ENCODE measurements at regions not wholly inside any gene's neighbourhood (a gene's known extent, or its start where the extent isn't known, plus 50 kb on each side); places are given as distances from the start of the nearest gene placed in this dataset.

DNA sequence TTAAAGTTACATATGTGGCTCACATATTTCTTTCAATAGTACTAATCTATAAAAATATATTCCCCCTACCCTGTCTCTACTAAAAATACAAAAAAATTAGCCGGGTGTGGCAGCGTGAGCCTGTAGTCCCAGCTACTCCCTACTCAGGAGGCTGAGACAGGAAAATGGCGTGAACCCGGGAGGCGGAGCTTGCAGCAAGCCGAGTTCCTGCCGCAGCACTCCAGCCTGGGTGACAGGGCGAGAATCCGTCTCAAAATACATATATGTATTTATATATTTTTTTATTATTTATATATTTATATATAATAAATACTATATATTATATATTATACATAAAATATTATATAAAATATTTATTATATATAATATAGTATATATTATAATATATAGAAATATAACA, 69.7 kb upstream of the GRM3 start:
- Histone ChIP-seq H3K9me1 (ENCODE audit: control insufficient read depth, insufficient read depth, low read length) (no peaks in the 10 kb centered on the region), H3K9me3 (replicated peaks; ENCODE audit: control insufficient read depth, insufficient read depth, low read depth, low read length) (no peaks in the 10 kb centered on the region; the same call in 1 of the 2 replicates), H3K27me3 (ENCODE audit: control insufficient read depth in 2 of 2, insufficient read depth in 2 of 2, low read length in 2 of 2) (no peaks in the 10 kb centered on the region), H3K4me1 (replicated peaks in 1 of 2; ENCODE audit: control insufficient read depth in 2 of 2, insufficient read depth in 2 of 2, low read length in 2 of 2) (no peaks in the 10 kb centered on the region), H3K79me2 (ENCODE audit: control insufficient read depth, insufficient read depth, low read length) (no peaks in the 10 kb centered on the region), H3K4me2 (ENCODE audit: insufficient read depth, low read length) (no peak overlapping the region), H3K4me3 (no peak overlapping the region), H3K9ac (ENCODE audit: insufficient read depth in 1 of 2, low read depth in 2 of 2, low read length in 2 of 2) (no peak overlapping the region), H3K36me3 (ENCODE audit: control insufficient read depth, insufficient read depth, low read length) (no peaks in the 10 kb centered on the region), H3K27ac (ENCODE audit: extremely low read depth, low read depth, low read length) (no peak overlapping the region), H2AFZ (ENCODE audit: low read depth, low read length) (no peak overlapping the region), H4K20me1 (replicated peaks; ENCODE audit: control insufficient read depth, insufficient read depth, low read length) (no peaks in the 10 kb centered on the region)
- in situ Hi-C loops (cut with MboI), result no loop called here
- ChIA-PET CTCF (ENCODE audit: low intra/inter-chr PET ratio) (no interaction called here), POLR2A (no interaction called here)
- intact Hi-C loops (cut with micrococcal nuclease), result no loop called here
- no TSS peak for BruUV-seq (replicated peaks)
- DNase-seq (ENCODE audit: extremely low read depth in 1 of 4, low spot score in 3 of 4) (peak in 1 of 4 experiments; percentile 0), FAIRE-seq (no peak), ATAC-seq (no peak)
- WGBS (ENCODE audit: insufficient coverage, low coverage, missing lambda C conversion rate), result 2% methylated on average over 9 of the region's 9 CpGs
- TF ChIP-seq, protein P1, sequence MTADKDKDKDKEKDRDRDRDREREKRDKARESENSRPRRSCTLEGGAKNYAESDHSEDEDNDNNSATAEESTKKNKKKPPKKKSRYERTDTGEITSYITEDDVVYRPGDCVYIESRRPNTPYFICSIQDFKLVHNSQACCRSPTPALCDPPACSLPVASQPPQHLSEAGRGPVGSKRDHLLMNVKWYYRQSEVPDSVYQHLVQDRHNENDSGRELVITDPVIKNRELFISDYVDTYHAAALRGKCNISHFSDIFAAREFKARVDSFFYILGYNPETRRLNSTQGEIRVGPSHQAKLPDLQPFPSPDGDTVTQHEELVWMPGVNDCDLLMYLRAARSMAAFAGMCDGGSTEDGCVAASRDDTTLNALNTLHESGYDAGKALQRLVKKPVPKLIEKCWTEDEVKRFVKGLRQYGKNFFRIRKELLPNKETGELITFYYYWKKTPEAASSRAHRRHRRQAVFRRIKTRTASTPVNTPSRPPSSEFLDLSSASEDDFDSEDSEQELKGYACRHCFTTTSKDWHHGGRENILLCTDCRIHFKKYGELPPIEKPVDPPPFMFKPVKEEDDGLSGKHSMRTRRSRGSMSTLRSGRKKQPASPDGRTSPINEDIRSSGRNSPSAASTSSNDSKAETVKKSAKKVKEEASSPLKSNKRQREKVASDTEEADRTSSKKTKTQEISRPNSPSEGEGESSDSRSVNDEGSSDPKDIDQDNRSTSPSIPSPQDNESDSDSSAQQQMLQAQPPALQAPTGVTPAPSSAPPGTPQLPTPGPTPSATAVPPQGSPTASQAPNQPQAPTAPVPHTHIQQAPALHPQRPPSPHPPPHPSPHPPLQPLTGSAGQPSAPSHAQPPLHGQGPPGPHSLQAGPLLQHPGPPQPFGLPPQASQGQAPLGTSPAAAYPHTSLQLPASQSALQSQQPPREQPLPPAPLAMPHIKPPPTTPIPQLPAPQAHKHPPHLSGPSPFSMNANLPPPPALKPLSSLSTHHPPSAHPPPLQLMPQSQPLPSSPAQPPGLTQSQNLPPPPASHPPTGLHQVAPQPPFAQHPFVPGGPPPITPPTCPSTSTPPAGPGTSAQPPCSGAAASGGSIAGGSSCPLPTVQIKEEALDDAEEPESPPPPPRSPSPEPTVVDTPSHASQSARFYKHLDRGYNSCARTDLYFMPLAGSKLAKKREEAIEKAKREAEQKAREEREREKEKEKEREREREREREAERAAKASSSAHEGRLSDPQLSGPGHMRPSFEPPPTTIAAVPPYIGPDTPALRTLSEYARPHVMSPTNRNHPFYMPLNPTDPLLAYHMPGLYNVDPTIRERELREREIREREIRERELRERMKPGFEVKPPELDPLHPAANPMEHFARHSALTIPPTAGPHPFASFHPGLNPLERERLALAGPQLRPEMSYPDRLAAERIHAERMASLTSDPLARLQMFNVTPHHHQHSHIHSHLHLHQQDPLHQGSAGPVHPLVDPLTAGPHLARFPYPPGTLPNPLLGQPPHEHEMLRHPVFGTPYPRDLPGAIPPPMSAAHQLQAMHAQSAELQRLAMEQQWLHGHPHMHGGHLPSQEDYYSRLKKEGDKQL (CRISPR knock-in tag; IDR thresholded peaks at IDR 0.05; ENCODE audit: borderline replicate concordance), result no peak
- TF ChIP-seq, protein P2, sequence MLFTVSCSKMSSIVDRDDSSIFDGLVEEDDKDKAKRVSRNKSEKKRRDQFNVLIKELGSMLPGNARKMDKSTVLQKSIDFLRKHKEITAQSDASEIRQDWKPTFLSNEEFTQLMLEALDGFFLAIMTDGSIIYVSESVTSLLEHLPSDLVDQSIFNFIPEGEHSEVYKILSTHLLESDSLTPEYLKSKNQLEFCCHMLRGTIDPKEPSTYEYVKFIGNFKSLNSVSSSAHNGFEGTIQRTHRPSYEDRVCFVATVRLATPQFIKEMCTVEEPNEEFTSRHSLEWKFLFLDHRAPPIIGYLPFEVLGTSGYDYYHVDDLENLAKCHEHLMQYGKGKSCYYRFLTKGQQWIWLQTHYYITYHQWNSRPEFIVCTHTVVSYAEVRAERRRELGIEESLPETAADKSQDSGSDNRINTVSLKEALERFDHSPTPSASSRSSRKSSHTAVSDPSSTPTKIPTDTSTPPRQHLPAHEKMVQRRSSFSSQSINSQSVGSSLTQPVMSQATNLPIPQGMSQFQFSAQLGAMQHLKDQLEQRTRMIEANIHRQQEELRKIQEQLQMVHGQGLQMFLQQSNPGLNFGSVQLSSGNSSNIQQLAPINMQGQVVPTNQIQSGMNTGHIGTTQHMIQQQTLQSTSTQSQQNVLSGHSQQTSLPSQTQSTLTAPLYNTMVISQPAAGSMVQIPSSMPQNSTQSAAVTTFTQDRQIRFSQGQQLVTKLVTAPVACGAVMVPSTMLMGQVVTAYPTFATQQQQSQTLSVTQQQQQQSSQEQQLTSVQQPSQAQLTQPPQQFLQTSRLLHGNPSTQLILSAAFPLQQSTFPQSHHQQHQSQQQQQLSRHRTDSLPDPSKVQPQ (CRISPR knock-in tag; IDR thresholded peaks at IDR 0.05; ENCODE audit: borderline replicate concordance), result no peak
- no peak for TF ChIP-seq NR2C2 (CRISPR knock-in tag; IDR thresholded peaks at IDR 0.05)
- TF ChIP-seq NR2C2 (tag; IDR thresholded peaks at IDR 0.05), result no peak
- no peak for TF ChIP-seq ZNF431 (CRISPR knock-in tag; IDR thresholded peaks at IDR 0.05)
- TF ChIP-seq ZC3H4 (CRISPR knock-in tag; IDR thresholded peaks at IDR 0.05; ENCODE audit: borderline replicate concordance), result no peak
- TF ChIP-seq, protein P3, sequence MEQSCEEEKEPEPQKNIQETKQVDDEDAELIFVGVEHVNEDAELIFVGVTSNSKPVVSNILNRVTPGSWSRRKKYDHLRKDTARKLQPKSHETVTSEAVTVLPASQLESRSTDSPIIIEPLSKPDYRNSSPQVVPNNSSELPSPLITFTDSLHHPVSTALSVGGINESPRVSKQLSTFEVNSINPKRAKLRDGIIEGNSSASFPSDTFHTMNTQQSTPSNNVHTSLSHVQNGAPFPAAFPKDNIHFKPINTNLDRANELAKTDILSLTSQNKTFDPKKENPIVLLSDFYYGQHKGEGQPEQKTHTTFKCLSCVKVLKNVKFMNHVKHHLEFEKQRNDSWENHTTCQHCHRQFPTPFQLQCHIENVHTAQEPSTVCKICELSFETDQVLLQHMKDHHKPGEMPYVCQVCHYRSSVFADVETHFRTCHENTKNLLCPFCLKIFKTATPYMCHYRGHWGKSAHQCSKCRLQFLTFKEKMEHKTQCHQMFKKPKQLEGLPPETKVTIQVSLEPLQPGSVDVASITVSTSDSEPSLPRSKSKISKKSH (CRISPR knock-in tag; IDR thresholded peaks at IDR 0.05), result no peak
- TF ChIP-seq ELF2 (CRISPR knock-in tag; IDR thresholded peaks at IDR 0.05), result no peak
- no peak for TF ChIP-seq RBM17 (IDR thresholded peaks at IDR 0.05; ENCODE audit: borderline replicate concordance, low read depth, low read length)
- TF ChIP-seq TBL1XR1 (IDR thresholded peaks at IDR 0.05; ENCODE audit: low read length in 2 of 2), result no peak
- no peak for TF ChIP-seq LCOR (CRISPR knock-in tag; IDR thresholded peaks at IDR 0.05)
- TF ChIP-seq SNRNP70 (optimal IDR thresholded peaks at IDR 0.05; ENCODE audit: low read depth, low read length), result no peak
- no peak for TF ChIP-seq NCOA1 (IDR thresholded peaks at IDR 0.05; ENCODE audit: low read depth)
- TF ChIP-seq, protein P4, sequence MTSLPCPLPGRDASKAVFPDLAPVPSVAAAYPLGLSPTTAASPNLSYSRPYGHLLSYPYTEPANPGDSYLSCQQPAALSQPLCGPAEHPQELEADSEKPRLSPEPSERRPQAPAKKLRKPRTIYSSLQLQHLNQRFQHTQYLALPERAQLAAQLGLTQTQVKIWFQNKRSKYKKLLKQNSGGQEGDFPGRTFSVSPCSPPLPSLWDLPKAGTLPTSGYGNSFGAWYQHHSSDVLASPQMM (CRISPR knock-in tag; IDR thresholded peaks at IDR 0.05), result no peak

Measured in K562 (cell line).